ENCODE measurements at regions not wholly inside any gene's neighbourhood (a gene's known extent, or its start where the extent isn't known, plus 50 kb on each side); places are given as distances from the start of the nearest gene placed in this dataset.
"Not testable (repeated sequence)": the region's sequence is repeated elsewhere in the genome, so short reads cannot be mapped to it uniquely, and the experiment has no call there.

DNA sequence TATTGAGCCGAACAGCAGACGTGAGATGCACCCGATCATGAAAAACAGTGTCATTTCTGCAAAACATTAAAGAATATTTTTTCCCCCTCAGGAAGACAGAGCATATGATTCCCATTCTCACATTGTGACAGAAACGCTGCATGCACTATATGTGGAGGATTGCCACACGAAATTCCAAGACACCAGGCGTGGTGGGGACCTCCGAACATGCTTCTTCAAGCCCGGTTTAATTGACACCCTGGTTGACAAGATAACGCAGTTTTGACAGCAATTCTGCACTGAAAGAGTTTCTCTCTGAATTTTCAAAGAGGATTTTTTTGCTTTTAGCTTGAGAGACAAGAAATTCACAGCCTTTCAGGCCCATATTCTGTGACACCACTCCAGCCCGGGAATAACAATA lies 442.8 kb upstream of the NRP1 start:
- no peak for TF ChIP-seq CTCF (IDR thresholded peaks at IDR 0.05; ENCODE audit: insufficient read depth, low read depth, low read length, missing control alignments)
- H3K4me3 ChIP-seq (ENCODE audit: low read length) = no peak overlapping the region
- DNase-seq (ENCODE audit: low read depth) = no peak

DNA sequence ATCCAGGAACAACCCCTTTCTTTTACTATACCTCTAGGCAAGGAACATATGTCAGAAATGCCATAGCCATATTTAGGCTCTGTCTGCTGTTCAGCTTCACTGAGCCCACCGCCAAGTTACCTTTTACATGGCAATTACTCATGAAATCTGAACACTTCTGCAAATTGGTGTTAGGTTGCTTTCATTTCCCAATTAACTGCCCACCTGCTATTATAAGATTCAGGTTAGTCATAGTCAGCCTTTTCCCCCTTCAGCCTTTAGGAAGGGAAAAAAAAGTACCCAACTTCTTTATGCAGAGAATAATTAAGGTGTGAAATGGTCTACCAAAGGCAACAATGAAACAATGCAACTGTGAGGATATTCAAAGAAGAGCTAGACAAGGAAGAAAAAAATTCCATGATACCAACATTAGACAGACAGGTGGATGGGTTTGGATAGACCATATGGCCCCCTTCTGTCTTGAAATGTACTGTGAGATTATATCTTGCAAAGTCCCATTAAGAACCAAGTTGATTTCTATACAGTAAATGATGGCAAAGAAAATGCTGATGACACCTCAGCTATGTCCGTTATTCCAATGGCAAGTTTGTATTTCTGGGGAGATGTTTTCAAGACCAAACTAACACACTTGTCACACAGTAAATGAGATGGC lies 442.1 kb upstream of the NRP1 start:
- no peak for DNase-seq (ENCODE audit: low read depth)
- H3K4me3 ChIP-seq (ENCODE audit: low read length) = no peak overlapping the region
- TF ChIP-seq CTCF (IDR thresholded peaks at IDR 0.05; ENCODE audit: insufficient read depth, low read depth, low read length, missing control alignments) = no peak

GRCh38 chr10:33774857-33775256 lies 440.4 kb upstream of the NRP1 start:
- no peak overlapping the region for H3K4me3 ChIP-seq (ENCODE audit: low read length)
- no peak for DNase-seq (ENCODE audit: low read depth)
- TF ChIP-seq CTCF (IDR thresholded peaks at IDR 0.05; ENCODE audit: insufficient read depth, low read depth, low read length, missing control alignments) = no peak

GRCh38 chr10:33773886-33774480 lies 439.5 kb upstream of the NRP1 start:
- no peak for TF ChIP-seq CTCF (IDR thresholded peaks at IDR 0.05; ENCODE audit: insufficient read depth, low read depth, low read length, missing control alignments)

DNA sequence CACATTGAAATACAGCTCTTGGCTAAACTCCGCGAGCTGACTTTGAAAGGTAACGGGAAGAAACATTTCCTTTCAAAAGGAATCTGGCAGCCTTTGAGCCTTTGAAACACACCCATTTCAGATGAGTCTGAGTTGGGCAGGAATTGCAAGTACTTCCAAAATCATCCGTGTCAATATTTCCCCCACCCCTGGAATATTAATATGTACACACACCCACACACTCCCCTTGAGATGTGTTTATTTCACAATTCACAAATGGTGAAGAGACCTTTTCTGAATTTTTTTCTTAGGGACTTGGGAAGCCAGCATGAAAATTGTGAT lies 438.7 kb upstream of the NRP1 start:
- H3K4me3 ChIP-seq (ENCODE audit: low read length) = no peak overlapping the region
- no peak for TF ChIP-seq CTCF (IDR thresholded peaks at IDR 0.05; ENCODE audit: insufficient read depth, low read depth, low read length, missing control alignments)
- peak; percentile 34 for DNase-seq (ENCODE audit: low read depth)

More at GRCh38 chr10:33773886-33774480, 439.5 kb upstream of the NRP1 start:
- no peak for DNase-seq (ENCODE audit: low read depth)
- no peak overlapping the region for H3K4me3 ChIP-seq (ENCODE audit: low read length)

DNA sequence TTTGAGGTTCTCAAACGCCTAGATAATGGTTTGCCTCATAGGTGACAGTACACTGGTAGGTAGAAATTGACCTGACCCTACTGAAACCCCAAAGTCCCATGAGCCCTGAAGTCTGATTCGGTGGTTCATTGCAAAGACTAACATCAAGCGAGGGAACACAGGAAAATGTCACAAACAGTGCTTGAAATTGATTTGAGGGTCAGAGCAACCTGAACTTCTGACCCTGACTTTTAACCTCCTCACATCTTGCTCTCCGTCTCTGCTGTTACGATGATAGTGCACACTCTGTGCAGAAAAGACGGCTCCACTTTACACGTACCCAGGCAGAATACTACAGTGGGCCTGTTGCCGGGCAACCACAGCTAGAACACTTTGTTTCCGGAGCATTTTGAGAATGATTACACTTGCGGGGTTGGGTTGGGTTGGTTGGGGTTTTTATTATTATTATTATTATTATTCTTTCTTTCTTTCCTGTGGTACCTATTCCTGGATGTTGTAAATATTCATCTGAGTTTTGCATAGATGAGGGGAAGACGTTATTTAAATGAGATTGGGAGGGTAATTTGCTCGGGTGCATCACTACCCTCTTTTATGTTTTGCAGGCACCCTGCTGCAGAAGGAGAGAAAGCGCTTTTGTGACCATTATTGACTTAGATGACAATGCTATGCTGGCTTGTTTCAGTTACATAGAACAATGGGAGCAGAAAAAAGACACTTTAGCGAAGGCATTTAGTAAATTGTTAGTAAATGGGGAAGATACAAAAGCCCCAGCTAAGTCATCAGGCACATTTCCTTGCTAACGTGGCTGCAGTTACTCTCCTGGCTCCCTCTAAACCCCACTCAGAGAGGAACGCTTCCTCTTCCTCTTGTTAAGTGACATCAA lies 438.1 kb upstream of the NRP1 start:
- DNase-seq (ENCODE audit: low read depth) = no peak

DNA sequence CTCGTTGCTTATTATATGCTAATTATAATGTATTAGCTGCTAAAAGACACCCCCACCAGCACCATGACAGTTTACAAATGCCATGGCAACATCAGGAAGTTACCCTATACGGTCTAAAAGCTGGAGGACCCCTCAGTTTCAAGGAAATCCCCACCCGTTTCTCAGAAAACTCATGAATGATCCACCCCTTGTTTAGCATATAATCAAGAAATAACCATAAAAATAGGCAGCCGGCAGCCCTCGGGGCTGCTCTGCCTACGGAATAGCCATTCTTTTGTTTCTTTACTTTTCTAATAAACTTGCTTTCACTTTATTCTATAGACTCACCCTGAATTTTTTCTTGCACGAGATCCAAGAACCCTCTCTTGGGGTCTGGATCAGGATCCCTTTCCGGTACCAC lies 437.4 kb upstream of the NRP1 start:
- not testable (repeated sequence) for H3K4me3 ChIP-seq (ENCODE audit: low read length)

More for the DNA sequence above, 438.1 kb upstream of the NRP1 start:
- no peak overlapping the region for H3K4me3 ChIP-seq (ENCODE audit: low read length)
- TF ChIP-seq CTCF (IDR thresholded peaks at IDR 0.05; ENCODE audit: insufficient read depth, low read depth, low read length, missing control alignments) = no peak

More for the DNA sequence above, 437.4 kb upstream of the NRP1 start:
- DNase-seq (ENCODE audit: low read depth) = not testable (repeated sequence)

Data from epithelial cell of esophagus (primary cell).